ENCODE measurements at regions not wholly inside any gene's neighbourhood (a gene's known extent, or its start where the extent isn't known, plus 50 kb on each side); places are given as distances from the start of the nearest gene placed in this dataset.

- no peak for DNase-seq
Observed at GRCh38 chr7:116083796-116084195, 53.2 kb upstream of the TFEC start.

- DNase-seq = no peak
Observed at GRCh38 chr7:116086547-116087045, 56.0 kb upstream of the TFEC start.

GRCh38 chr7:116087291-116087690 lies 56.7 kb upstream of the TFEC start:
- DNase-seq = no peak

- no peak for DNase-seq
Observed at GRCh38 chr7:116087984-116088383, 57.4 kb upstream of the TFEC start.

- no peak for DNase-seq
Observed at GRCh38 chr7:116089293-116089692, 58.7 kb upstream of the TFEC start.

GRCh38 chr7:116093516-116094301 lies 63.1 kb upstream of the TFEC start:
- no peak for DNase-seq

- DNase-seq = no peak
Observed at GRCh38 chr7:116095396-116095795, 64.8 kb upstream of the TFEC start.

- DNase-seq = peak; percentile 20
Observed at GRCh38 chr7:116097365-116098009, 66.9 kb upstream of the TFEC start.

GRCh38 chr7:116098175-116098574 lies 67.6 kb upstream of the TFEC start:
- DNase-seq = no peak

GRCh38 chr7:116100626-116101025 lies 70.1 kb upstream of the TFEC start:
- DNase-seq = no peak

GRCh38 chr7:116101704-116102103 lies 71.1 kb upstream of the TFEC start:
- DNase-seq = no peak

- no peak for DNase-seq
Observed at GRCh38 chr7:116111475-116111874, 80.9 kb upstream of the TFEC start.

GRCh38 chr7:116113310-116113709 lies 82.7 kb upstream of the TFEC start:
- no peak for DNase-seq

- no peak for DNase-seq
Observed at GRCh38 chr7:116120839-116121238, 89.5 kb upstream of the TES start.

GRCh38 chr7:116122972-116123595 lies 87.3 kb upstream of the TES start:
- DNase-seq = no peak

- no peak for DNase-seq
Observed at GRCh38 chr7:116128139-116128538, 82.2 kb upstream of the TES start.

- no peak for DNase-seq
Observed at GRCh38 chr7:116135306-116135705, 75.0 kb upstream of the TES start.

GRCh38 chr7:116138202-116138801 lies 72.0 kb upstream of the TES start:
- DNase-seq = peak; percentile 0

- DNase-seq = no peak
Observed at GRCh38 chr7:116139007-116139406, 71.3 kb upstream of the TES start.

- no peak for DNase-seq
Observed at GRCh38 chr7:116139807-116140206, 70.5 kb upstream of the TES start.

GRCh38 chr7:116142374-116142773 lies 68.0 kb upstream of the TES start:
- DNase-seq = no peak

GRCh38 chr7:116142850-116143249 lies 67.5 kb upstream of the TES start:
- DNase-seq = no peak

GRCh38 chr7:116145245-116145852 lies 65.0 kb upstream of the TES start:
- no peak for DNase-seq
